ENCODE measurements at regions not wholly inside any gene's neighbourhood (a gene's known extent, or its start where the extent isn't known, plus 50 kb on each side); places are given as distances from the start of the nearest gene placed in this dataset.

DNA sequence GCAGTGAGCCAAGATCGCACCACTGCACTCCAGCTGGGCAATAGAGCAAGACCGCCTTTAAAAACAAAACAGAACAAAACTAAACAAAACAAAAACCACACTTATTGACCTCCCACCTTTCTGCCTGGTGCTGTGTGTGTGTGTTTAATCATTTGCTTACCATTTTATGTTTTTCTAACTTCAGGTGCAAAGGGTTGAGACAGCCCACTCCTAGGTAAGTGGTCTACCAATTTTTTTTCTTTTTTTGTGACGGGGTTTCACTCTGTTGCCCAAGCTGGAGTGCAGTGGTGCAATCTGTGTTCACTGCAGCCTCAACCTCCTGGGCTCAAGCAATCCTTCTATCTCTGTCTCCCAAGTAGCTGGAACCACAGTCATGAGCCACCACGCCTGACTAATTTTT, 65.8 kb downstream of the SALL1 start:
- no peak for FAIRE-seq

GRCh38 chr16:51084074-51084928, 66.8 kb downstream of the SALL1 start:
- FAIRE-seq: no peak

DNA sequence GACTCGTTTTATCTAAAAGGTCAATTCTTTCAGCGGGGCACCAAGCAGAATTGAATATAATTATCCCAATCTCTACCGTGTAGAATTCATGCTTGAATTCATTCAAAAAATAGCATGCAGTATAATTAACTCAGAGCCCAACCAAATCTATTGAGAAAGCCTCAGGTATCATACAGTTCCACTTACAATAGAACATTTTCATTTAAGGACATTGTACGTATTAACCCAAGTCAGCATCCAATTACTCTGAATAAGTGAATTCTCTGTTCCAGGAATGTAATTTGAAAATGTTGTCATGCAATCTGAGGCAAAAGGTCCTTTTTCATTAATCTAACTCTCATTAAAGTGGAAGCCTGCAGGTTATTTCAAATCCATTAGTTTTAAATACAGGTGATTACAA, 78.5 kb downstream of the SALL1 start:
- FAIRE-seq: no peak

DNA sequence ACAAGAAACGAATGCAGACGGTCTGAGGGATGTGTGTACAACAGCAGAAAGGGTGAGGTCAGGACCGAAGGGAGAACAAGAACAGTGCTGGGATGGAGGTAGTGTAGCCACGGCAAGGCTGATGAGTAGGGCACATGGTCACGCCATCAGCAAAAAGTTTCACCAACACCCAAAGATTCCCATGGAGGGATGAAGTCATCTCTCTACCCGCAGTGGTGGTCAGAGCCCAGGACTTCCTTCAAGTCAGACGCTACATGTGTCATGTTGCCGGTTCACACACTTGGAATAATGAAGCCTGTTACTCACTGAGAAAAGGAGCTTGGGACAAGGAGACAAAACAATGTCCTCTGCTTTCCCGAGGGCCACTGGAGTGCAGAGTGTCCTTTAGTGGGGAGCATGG, 79.7 kb downstream of the SALL1 start:
- FAIRE-seq: no peak

DNA sequence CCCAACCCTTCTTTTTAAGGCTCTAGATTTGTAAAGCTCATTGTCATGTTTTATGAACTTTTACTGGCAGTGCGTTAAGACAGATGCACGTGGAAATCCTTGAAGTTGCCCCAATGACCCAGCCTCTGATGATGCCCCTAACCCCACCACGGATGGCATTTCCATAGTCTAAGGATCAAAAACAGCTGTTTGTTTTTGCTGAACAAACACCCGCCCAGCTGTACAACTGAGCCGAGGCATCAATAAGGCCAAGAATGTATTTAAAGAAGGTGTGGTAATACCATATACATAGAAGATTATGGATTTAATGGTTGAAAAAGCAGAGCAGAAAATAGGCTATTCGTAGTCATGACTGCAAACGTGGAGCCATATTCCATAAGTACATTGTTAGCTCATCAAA, 83.7 kb downstream of the SALL1 start:
- FAIRE-seq: no peak

DNA sequence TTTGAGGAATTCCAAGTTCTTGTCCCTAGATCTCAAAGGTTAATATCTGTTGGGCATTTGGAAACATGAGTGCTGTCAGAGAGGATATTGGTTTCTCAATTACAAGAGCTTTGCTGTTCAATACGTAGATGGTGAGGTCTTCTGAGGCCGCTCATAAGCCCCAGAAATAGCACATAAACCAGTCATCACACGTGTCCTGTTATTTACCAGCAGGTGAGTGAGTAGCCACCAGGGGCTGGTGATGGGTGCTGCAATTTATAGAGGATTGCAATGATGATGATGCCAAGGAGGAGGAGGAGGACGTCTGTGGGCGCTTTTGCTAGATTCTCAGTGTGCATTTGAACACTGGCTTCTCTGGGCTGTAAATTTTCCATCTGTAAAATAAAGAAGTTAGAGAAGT, 89.0 kb downstream of the SALL1 start:
- FAIRE-seq: no peak

GRCh38 chr16:51061328-51061727, 89.7 kb downstream of the SALL1 start:
- no peak for FAIRE-seq

- FAIRE-seq: no peak
Observed at GRCh38 chr16:51057969-51058337, 93.1 kb downstream of the SALL1 start.

DNA sequence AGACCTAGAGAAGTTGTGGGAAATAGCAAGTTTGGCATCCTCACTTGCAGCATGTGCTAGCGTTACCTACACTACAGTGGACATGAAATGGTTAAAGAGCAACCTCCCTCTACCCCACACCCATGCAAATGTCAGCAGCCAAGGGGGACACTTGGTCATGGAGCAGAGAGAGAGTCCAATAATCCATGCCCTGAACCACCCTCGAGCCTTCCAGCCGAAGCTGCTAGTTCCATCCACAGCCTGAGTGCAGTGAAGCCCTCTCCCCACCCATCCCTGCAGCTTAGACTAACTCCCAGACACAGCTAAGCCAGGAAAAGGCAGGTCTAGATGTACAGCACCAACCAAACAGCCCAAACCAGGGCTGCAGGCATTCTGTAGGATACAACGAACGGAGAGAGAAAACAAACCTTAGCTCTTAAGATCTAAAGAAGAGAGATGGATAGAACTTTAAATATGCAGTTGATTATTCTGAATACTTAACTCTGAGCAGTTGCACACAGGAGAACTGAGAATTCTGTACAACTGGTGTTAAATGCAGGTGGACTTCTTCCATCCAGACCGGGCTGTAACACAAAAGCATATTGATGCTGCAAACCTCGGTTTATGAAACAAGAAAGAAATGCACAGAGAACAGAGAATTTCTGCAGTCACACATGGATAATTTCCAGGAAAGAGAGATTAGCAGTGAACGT, 93.8 kb downstream of the SALL1 start:
- no peak for FAIRE-seq

GRCh38 chr16:51056331-51056730, 94.7 kb downstream of the SALL1 start:
- no peak for FAIRE-seq

GRCh38 chr16:51055434-51055833, 95.6 kb downstream of the SALL1 start:
- no peak for FAIRE-seq

DNA sequence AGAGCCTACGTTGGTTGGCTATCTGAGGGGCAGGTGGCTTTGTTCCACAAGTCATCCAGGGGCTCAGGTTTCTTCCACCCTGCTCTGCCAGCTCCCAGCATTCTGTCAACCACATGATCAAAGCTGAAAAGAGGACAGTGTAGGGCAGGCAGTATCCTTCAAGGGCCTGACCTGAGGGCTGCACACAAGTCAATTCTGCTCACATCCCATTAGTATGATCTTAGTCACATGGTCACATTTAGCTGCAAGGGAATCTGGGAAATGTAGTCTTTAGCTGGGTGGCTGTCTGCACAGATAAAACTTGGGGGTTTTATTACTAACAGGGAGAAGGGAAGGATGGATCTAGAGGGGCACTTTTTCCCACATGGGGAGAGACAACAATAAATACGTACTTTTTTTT, 97.3 kb downstream of the SALL1 start:
- no peak for FAIRE-seq

- no peak for FAIRE-seq
Observed at GRCh38 chr16:51051671-51052070, 99.4 kb downstream of the SALL1 start.

- FAIRE-seq: no peak
Observed at GRCh38 chr16:51050377-51050706, 100.7 kb downstream of the SALL1 start.

GRCh38 chr16:51049678-51050376, 101.2 kb downstream of the SALL1 start:
- no peak for FAIRE-seq

DNA sequence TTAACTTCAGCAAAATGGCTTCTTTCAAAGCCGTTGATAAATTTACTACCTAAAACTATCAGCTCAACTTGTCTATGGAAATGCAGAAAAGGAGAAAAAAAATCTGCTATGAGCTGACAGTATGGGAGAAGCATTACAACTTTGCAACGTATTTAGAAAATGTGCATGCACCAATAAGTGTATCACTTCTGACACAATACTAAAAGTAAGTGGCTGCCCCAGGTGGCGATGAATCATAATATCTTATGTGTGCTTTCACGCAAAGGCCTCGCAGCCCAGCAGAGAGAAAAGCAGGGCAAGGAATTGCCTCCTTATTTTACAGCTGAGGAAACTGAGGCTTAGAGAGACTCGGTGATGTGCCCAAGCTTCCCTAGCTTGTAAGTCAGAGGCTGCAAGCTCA, 101.8 kb downstream of the SALL1 start:
- no peak for FAIRE-seq

DNA sequence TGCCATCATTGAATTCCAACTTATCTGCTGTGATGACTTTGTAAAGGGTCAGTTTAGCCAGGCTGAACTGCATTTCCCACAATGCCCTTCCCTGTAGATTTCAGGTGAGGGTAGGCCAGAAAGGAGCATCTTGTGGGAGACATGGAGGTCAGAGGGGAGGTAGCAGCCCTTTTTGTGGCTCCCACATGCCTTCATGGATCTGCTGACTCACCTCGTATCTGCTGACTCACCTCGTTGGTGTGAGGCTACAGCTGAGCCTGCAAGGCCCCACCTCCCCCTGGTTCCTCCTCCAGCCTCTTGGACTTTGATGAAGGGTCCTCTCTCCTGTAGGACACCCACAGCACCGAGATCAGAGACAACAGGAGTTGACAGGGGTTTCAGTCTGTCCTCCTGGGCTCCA, 102.5 kb downstream of the SALL1 start:
- no peak for FAIRE-seq

- FAIRE-seq: no peak
Observed at GRCh38 chr16:51045794-51046193, 105.3 kb downstream of the SALL1 start.

GRCh38 chr16:51045186-51045585, 105.9 kb downstream of the SALL1 start:
- no peak for FAIRE-seq

DNA sequence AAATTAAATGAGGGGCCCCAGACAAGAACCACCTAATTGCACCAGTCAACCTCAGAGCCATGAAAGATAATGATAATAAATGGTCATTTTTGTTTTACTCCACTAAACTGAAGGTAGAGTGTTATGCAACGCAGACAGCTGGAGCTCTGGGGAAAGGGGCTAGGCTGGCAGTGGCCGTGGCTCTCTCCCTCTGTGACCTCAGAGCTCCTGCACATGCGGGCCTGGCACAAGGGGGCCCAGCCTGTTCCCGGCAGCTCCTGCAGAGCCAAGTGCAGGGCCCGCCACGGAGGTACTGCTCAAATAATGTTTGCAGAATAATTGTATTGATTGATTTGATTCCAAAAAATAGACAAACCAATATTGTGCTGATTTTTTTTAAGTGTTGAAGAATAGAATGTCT, 109.5 kb downstream of the SALL1 start:
- FAIRE-seq: no peak

- no peak for FAIRE-seq
Observed at GRCh38 chr16:51040637-51041036, 110.4 kb downstream of the SALL1 start.

GRCh38 chr16:51039638-51040331, 111.3 kb downstream of the SALL1 start:
- no peak for FAIRE-seq

- FAIRE-seq: no peak
Observed at GRCh38 chr16:51035711-51036110, 115.4 kb downstream of the SALL1 start.

DNA sequence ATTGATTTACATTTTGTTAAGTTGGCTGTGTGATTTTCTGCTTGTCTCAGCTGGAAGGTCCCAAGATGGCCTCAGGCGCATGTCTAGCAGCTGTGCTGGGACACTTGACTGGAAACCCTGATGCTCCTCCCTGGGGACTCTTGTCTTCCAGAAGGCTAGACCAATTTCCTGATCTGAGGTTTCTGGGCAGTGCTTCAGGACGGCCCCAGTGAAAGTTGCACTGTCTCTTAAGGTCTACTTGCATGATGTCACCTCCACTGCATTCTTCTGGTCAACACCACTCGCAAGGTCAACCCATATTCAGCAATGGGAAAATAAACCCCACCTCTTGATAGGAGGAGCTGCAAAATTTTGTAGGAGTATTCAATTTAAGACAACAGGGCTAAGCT, 116.0 kb downstream of the SALL1 start:
- FAIRE-seq: no peak
